Natural killer cell treated with Interleukin-12 subunit alpha and Interleukin-12 subunit beta and Interleukin-15 and Interleukin-18, amount 100 ng/mL, for 72 hours (primary cell): ENCODE measurements at regions not wholly inside any gene's neighbourhood (a gene's known extent, or its start where the extent isn't known, plus 50 kb on each side); places are given as distances from the start of the nearest gene placed in this dataset.

ENCODE experiments used
- ATAC-seq, 2 donors: fragments of 150-1000 bp; cut with Tn5 transposase in 1 of 2; sonication (Bioruptor Pico), chemical (Tn5 transposase) in 1 of 2; 2 replicates each; pipeline ENCODE4 v1.10.0; 2021
- DNase-seq: peaks from one replicate; pipeline ENCODE4 v3.0.0; 2022; ENCODE audit warnings: low spot score
- H3K27ac Mint-ChIP-seq, 2 donors: 1 replicate in 1 of 2; 2 replicates in 1 of 2; pipeline ENCODE4 v1.8.0; 2022; ENCODE audit warnings: mixed read lengths in 2 of 2, mild to moderate bottlenecking in 1 of 2, moderate library complexity in 1 of 2
- H3K27me3 Mint-ChIP-seq, 2 donors: 1 replicate in 1 of 2; 2 replicates in 1 of 2; pipeline ENCODE4 v1.8.0; 2022; ENCODE audit warnings: mixed read lengths in 2 of 2
- H3K36me3 Mint-ChIP-seq: one replicate; pipeline ENCODE4 v1.8.0; 2022; ENCODE audit warnings: mixed read lengths
- H3K4me1 Mint-ChIP-seq, 2 donors: 1 replicate in 1 of 2; 2 replicates in 1 of 2; pipeline ENCODE4 v1.8.0; 2022; ENCODE audit warnings: low read depth in 2 of 2, mixed read lengths in 2 of 2, mild to moderate bottlenecking in 1 of 2
- H3K4me3 Mint-ChIP-seq: one replicate; pipeline ENCODE4 v1.8.0; 2022; ENCODE audit warnings: mixed read lengths
- H3K9me3 Mint-ChIP-seq: 2 replicates; pipeline ENCODE4 v1.8.0; 2022; ENCODE audit warnings: mixed read lengths

GRCh38 chr10:91707236-91707635, 74.4 kb upstream of the PPP1R3C start:
- H3K4me3 Mint-ChIP-seq, result no peak overlapping the region
- DNase-seq (no peak), ATAC-seq (no peak)
- no peak overlapping the region for H3K27ac Mint-ChIP-seq
- no peaks in the 10 kb centered on the region for H3K36me3 Mint-ChIP-seq
- H3K4me1 Mint-ChIP-seq, result no peaks in the 10 kb centered on the region
- no peaks in the 10 kb centered on the region for H3K9me3 Mint-ChIP-seq
- peaks cover 16 to 30% of the 10 kb centered on the region in 2 donors for H3K27me3 Mint-ChIP-seq

DNA sequence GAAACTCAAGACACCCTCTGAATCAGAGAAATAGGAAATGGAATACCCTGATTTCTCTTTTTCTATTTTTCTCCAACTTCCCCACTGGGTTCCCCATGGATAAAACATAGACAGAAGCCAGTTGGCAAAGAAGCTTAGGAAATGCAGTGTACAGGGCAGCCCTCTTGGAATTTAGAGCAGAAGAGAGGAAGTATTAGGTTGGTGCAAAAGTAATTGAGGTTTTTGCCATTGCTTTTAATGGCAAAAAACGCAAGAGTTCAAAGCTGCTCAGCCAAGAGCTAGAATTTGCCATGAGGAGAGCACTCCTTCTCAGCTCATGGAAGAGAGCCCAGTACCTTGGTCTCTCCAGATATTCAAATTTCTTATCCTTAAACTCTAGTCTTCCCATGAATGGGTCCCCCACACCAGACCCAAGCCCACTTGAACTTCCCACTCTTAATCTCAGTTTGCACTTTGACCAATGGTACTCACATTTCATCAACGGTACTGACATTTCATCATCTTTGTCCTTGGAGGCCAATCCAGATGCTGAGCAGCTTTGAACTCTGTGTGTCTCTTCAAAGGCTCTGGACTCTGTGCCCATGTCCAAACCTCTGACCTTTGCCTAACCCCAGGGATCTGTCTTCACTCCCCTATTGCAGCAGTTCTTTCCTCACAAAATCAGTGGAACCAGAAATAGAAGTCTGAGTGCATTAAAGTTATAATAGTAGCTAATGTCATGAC, 73.2 kb upstream of the PPP1R3C start:
- H3K27me3 Mint-ChIP-seq, result peaks cover 22 to 36% of the 10 kb centered on the region in 2 donors
- no peaks in the 10 kb centered on the region for H3K36me3 Mint-ChIP-seq
- H3K4me1 Mint-ChIP-seq, result no peaks in the 10 kb centered on the region
- ATAC-seq (no peak), DNase-seq (no peak)
- no peak overlapping the region for H3K4me3 Mint-ChIP-seq
- no peak overlapping the region for H3K27ac Mint-ChIP-seq
- H3K9me3 Mint-ChIP-seq, result no peaks in the 10 kb centered on the region

DNA sequence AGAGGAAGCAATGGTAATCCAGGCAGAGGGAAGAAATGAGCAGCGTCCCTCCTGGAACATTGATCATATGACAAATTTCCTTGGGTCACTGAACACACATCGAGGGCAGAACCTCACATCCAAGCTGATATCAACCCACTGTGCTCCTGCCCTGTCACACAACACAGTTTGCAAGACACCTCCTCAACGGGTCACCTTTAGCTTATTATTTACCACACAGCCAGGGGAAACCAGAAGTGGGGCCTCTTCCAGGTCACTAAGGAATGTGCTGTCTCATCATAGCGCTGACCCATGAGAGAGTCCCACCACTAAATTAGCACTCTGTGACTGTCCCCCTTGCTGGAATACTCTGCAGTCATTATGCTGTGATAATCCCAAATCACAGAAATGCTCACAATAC, 69.7 kb upstream of the PPP1R3C start:
- H3K4me3 Mint-ChIP-seq, result no peak overlapping the region
- no peak for DNase-seq
- H3K9me3 Mint-ChIP-seq, result no peaks in the 10 kb centered on the region
- H3K27ac Mint-ChIP-seq, result no peak overlapping the region
- ATAC-seq, result no peak
- H3K4me1 Mint-ChIP-seq, result no peaks in the 10 kb centered on the region
- H3K27me3 Mint-ChIP-seq, result peaks cover 22 to 33% of the 10 kb centered on the region in 2 donors
- no peaks in the 10 kb centered on the region for H3K36me3 Mint-ChIP-seq

- no peaks in the 10 kb centered on the region for H3K36me3 Mint-ChIP-seq
- no peaks in the 10 kb centered on the region for H3K4me1 Mint-ChIP-seq
- H3K9me3 Mint-ChIP-seq, result no peaks in the 10 kb centered on the region
- H3K27me3 Mint-ChIP-seq, result peaks cover 16 to 17% of the 10 kb centered on the region in 2 donors
- no peak overlapping the region for H3K4me3 Mint-ChIP-seq
- no peak overlapping the region for H3K27ac Mint-ChIP-seq
- DNase-seq, result no peak
- no peak for ATAC-seq
Observed at GRCh38 chr10:91700788-91701444, 68.0 kb upstream of the PPP1R3C start.

- Mint-ChIP-seq H3K9me3 (no peaks in the 10 kb centered on the region), H3K27ac (no peak overlapping the region), H3K36me3 (no peaks in the 10 kb centered on the region), H3K4me1 (no peaks in the 10 kb centered on the region), H3K4me3 (no peak overlapping the region), H3K27me3 (peaks cover 16 to 17% of the 10 kb centered on the region in 2 donors)
- DNase-seq (no peak), ATAC-seq (no peak)
Observed at GRCh38 chr10:91700273-91700672, 67.4 kb upstream of the PPP1R3C start.

GRCh38 chr10:91698258-91698657, 65.4 kb upstream of the PPP1R3C start:
- peaks cover 13 to 27% of the 10 kb centered on the region in 2 donors for H3K27me3 Mint-ChIP-seq
- no peak overlapping the region for H3K27ac Mint-ChIP-seq
- H3K4me1 Mint-ChIP-seq, result no peaks in the 10 kb centered on the region
- ATAC-seq (peak in 1 of 2 donors; percentile 56), DNase-seq (no peak)
- no peaks in the 10 kb centered on the region for H3K36me3 Mint-ChIP-seq
- no peaks in the 10 kb centered on the region for H3K9me3 Mint-ChIP-seq
- H3K4me3 Mint-ChIP-seq, result no peak overlapping the region

GRCh38 chr10:91694170-91694794, 61.4 kb upstream of the PPP1R3C start:
- Mint-ChIP-seq H3K27me3 (peaks cover 5 to 23% of the 10 kb centered on the region in 2 donors), H3K27ac (no peak overlapping the region), H3K4me1 (peaks cover 2 to 6% of the 10 kb centered on the region in 2 donors), H3K9me3 (no peaks in the 10 kb centered on the region), H3K36me3 (no peaks in the 10 kb centered on the region), H3K4me3 (no peak overlapping the region)
- no peak for ATAC-seq
- no peak for DNase-seq

DNA sequence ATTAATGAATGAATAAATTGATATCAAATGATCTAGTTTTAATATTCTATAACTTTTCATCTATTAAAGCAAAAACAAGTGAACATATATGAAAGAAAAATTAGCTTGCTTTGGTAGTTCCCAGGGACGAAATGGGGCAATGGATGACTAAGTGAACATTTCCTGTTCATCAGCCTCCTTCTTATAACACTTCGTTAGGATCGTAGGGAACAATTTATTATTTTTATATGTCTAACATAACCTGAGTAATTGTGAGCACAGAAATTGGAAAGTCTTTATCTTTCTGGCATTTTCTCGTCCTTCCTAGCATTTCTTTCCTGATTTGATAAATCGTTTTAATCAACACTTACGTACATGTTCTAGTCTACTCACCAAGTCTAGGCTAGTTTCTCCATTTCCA, 59.1 kb upstream of the PPP1R3C start:
- no peak for DNase-seq
- Mint-ChIP-seq H3K27ac (no peak overlapping the region), H3K27me3 (peaks cover 5 to 23% of the 10 kb centered on the region in 2 donors), H3K9me3 (no peaks in the 10 kb centered on the region), H3K4me1 (peaks cover 2 to 6% of the 10 kb centered on the region in 2 donors), H3K4me3 (no peak overlapping the region), H3K36me3 (no peaks in the 10 kb centered on the region)
- ATAC-seq, result no peak

DNA sequence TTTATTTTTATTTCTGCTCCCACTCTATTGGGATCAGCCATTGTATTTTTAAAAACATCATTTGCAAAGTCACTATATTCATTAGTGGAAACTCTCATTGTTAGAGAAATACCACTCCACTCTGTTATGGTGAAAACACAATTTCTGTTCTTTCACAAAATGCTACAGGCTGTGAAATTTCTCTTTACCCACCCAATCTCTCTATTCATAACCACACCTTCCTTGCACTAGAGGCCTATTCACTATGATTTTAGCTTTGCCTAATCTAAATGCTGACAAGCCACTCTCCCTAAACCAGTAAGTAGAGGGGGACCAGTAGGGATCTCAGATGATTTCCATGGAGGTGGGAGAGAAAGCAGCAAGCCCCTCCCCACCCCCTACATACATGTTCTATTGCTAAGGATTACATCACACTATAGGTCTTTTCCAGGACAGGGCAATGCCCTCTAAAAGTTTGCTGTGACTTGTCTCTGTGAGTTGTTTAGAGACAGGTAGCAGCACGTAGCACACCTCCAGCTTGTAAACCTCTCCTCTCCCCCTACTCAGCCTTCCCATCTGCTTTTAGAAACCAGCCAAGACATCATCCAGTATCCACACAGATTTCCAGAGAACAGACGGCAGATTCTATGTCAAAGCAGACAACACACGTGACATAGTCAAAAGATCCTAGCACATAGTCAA, 58.3 kb upstream of the PPP1R3C start:
- H3K4me1 Mint-ChIP-seq, result peaks cover 2 to 6% of the 10 kb centered on the region in 2 donors
- H3K36me3 Mint-ChIP-seq, result no peaks in the 10 kb centered on the region
- no peak overlapping the region for H3K27ac Mint-ChIP-seq
- peaks cover 5 to 28% of the 10 kb centered on the region in 2 donors for H3K27me3 Mint-ChIP-seq
- no peaks in the 10 kb centered on the region for H3K9me3 Mint-ChIP-seq
- H3K4me3 Mint-ChIP-seq, result no peak overlapping the region
- ATAC-seq (no peak), DNase-seq (no peak)

DNA sequence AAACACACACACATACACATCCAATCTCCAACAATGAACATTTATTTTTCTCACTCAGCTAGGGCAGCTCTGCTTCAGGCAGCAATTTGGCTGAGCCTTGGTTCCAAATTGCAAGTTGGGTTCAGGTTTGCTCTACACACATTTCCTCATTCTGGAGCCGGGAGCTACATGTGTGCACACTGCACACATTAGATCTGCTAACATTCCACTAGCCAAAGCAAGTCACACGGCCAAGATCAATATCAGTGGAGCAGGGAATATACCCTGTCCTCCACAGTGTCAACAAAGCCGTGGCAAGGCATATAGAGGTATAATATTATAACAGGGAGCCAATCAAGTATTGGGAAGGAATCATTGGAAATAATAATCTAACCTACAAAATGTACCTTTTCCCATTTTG, 57.5 kb upstream of the PPP1R3C start:
- peaks cover 5 to 32% of the 10 kb centered on the region in 2 donors for H3K27me3 Mint-ChIP-seq
- no peak overlapping the region for H3K27ac Mint-ChIP-seq
- no peaks in the 10 kb centered on the region for H3K9me3 Mint-ChIP-seq
- no peaks in the 10 kb centered on the region for H3K36me3 Mint-ChIP-seq
- ATAC-seq, result no peak
- no peak overlapping the region for H3K4me3 Mint-ChIP-seq
- peaks cover 2 to 6% of the 10 kb centered on the region in 2 donors for H3K4me1 Mint-ChIP-seq
- no peak for DNase-seq

- peak in 1 of 2 donors; percentile 33 for ATAC-seq
- H3K27ac Mint-ChIP-seq, result no peak overlapping the region
- H3K27me3 Mint-ChIP-seq, result peaks cover 5 to 35% of the 10 kb centered on the region in 2 donors
- no peaks in the 10 kb centered on the region for H3K9me3 Mint-ChIP-seq
- H3K36me3 Mint-ChIP-seq, result no peaks in the 10 kb centered on the region
- DNase-seq, result no peak
- H3K4me3 Mint-ChIP-seq, result no peak overlapping the region
- H3K4me1 Mint-ChIP-seq, result peaks cover 2 to 6% of the 10 kb centered on the region in 2 donors
Observed at GRCh38 chr10:91689731-91690168, 56.9 kb upstream of the PPP1R3C start.

DNA sequence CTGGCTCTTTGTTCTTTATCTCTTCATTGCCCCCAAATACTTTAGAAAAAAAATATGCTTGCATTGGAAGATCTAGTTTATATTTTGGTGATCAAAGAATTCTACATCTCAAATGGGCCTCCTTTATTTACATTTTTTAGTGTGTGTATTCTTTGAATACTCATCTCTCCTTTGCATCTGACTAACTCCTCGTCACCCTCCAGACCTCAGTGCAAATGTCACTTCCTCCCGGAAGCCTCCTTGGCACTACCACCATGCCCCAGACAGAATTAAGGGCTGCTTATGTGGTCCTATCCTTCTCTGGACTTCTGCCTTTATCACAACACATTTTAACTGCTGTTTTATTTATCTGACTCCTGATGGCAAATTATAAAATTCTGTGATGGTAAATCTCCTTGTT, 52.0 kb upstream of the PPP1R3C start:
- H3K4me1 Mint-ChIP-seq, result peaks cover under 1 to 2% of the 10 kb centered on the region in 2 donors
- no peaks in the 10 kb centered on the region for H3K36me3 Mint-ChIP-seq
- ATAC-seq, result no peak
- no peak for DNase-seq
- H3K27ac Mint-ChIP-seq, result no peak overlapping the region
- H3K4me3 Mint-ChIP-seq, result no peak overlapping the region
- peaks cover 7 to 21% of the 10 kb centered on the region in 2 donors for H3K27me3 Mint-ChIP-seq
- no peaks in the 10 kb centered on the region for H3K9me3 Mint-ChIP-seq

- no peaks in the 10 kb centered on the region for H3K4me1 Mint-ChIP-seq
- H3K27ac Mint-ChIP-seq, result no peak overlapping the region
- DNase-seq (no peak), ATAC-seq (no peak)
- no peaks in the 10 kb centered on the region for H3K36me3 Mint-ChIP-seq
- no peaks in the 10 kb centered on the region for H3K9me3 Mint-ChIP-seq
- H3K27me3 Mint-ChIP-seq, result peaks cover 7 to 21% of the 10 kb centered on the region in 2 donors
- no peak overlapping the region for H3K4me3 Mint-ChIP-seq
Observed at GRCh38 chr10:91683975-91684374, 51.1 kb upstream of the PPP1R3C start.

DNA sequence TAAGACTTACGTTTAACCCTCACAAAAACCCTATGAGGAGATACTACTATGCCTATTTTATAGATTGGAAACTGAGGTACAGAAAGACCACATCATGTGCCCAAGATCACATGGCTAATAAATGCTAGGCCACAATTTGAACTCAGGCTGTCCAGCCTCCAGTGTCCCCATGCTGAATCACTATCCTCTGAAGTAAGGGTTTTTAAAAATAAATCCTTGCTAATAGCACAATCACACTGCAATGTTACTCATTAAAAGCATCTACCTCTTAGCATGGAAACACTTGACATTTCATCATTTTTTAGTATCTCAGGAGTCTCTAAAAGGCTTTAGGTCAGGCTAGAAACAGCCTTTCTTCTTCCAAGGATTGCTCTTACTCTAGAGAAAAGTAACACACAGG, 50.0 kb upstream of the PPP1R3C start:
- Mint-ChIP-seq H3K4me1 (no peaks in the 10 kb centered on the region), H3K27ac (no peak overlapping the region), H3K9me3 (no peaks in the 10 kb centered on the region), H3K4me3 (no peak overlapping the region), H3K27me3 (peaks cover 7 to 21% of the 10 kb centered on the region in 2 donors), H3K36me3 (no peaks in the 10 kb centered on the region)
- ATAC-seq, result no peak
- DNase-seq, result no peak
